Hypothalamus (tissue), 51 donors: ENCODE measurements at regions not wholly inside any gene's neighbourhood (a gene's known extent, or its start where the extent isn't known, plus 50 kb on each side); places are given as distances from the start of the nearest gene placed in this dataset.

ENCODE experiments used
- DNase-seq, 51 donors: peaks; one replicate each; lab custom pipeline; 2025; lab: John Stamatoyannopoulos, UW

GRCh38 chr2:129764376-129765325, 214.8 kb upstream of the RAB6C start:
- DNase-seq, result no peak

- DNase-seq, result no peak
Observed at GRCh38 chr2:129765326-129765677, 214.2 kb upstream of the RAB6C start.

GRCh38 chr2:129765678-129766351, 213.7 kb upstream of the RAB6C start:
- DNase-seq, result no peak

- no peak for DNase-seq
Observed at GRCh38 chr2:129766374-129766993, 213.0 kb upstream of the RAB6C start.

GRCh38 chr2:129767346-129768035, 212.0 kb upstream of the RAB6C start:
- no peak for DNase-seq

- DNase-seq, result no peak
Observed at GRCh38 chr2:129768036-129768386, 211.5 kb upstream of the RAB6C start.

GRCh38 chr2:129768485-129769184, 210.8 kb upstream of the RAB6C start:
- no peak for DNase-seq

- DNase-seq, result no peak
Observed at GRCh38 chr2:129769185-129769991, 210.1 kb upstream of the RAB6C start.

GRCh38 chr2:129771418-129772189, 207.9 kb upstream of the RAB6C start:
- DNase-seq, result no peak

GRCh38 chr2:129772190-129772579, 207.3 kb upstream of the RAB6C start:
- DNase-seq, result no peak

GRCh38 chr2:129775952-129776653, 203.4 kb upstream of the RAB6C start:
- no peak for DNase-seq

- no peak for DNase-seq
Observed at GRCh38 chr2:129777146-129777545, 202.3 kb upstream of the RAB6C start.

GRCh38 chr2:129777762-129778583, 201.5 kb upstream of the RAB6C start:
- DNase-seq, result no peak

- no peak for DNase-seq
Observed at GRCh38 chr2:129778584-129778877, 200.9 kb upstream of the RAB6C start.

GRCh38 chr2:129779783-129780182, 199.7 kb upstream of the RAB6C start:
- no peak for DNase-seq

- no peak for DNase-seq
Observed at GRCh38 chr2:129780316-129781270, 198.9 kb upstream of the RAB6C start.
